ENCODE measurements at regions not wholly inside any gene's neighbourhood (a gene's known extent, or its start where the extent isn't known, plus 50 kb on each side); places are given as distances from the start of the nearest gene placed in this dataset.
A peak's percentile ranks its signal among the peaks of the same experiment; 100 is the strongest.
"Not testable (repeated sequence)": the region's sequence is repeated elsewhere in the genome, so short reads cannot be mapped to it uniquely, and the experiment has no call there.

GRCh38 chr1:191498318-191498717, 659.9 kb upstream of the RGS18 start:
- ChIA-PET CTCF (no interaction called here), POLR2A (no interaction called here)
- Histone ChIP-seq H3K4me1 (ENCODE audit: control extremely low read depth in 1 of 4, control insufficient read depth in 4 of 4, insufficient read depth in 4 of 4, low read length in 3 of 4) (peaks cover 0 to 1% (median 0%) of the 10 kb centered on the region in 4 experiments), H3K4me3 (ENCODE audit: control insufficient read depth in 1 of 7, extremely low read depth in 1 of 7, insufficient read depth in 4 of 7, low read depth in 2 of 7, low read length in 6 of 7) (no peak overlapping the region), H3K27me3 (replicated peaks in 2 of 5; ENCODE audit: control insufficient read depth in 4 of 5, insufficient read depth in 5 of 5, low read length in 4 of 5) (no peaks in the 10 kb centered on the region), H3K9me3 (ENCODE audit: control extremely low read depth in 1 of 5, control insufficient read depth in 4 of 5, insufficient read depth in 2 of 5, low read depth in 1 of 5, low read length in 4 of 5) (no peaks in the 10 kb centered on the region), H3K27ac (ENCODE audit: insufficient read depth in 1 of 2, low read depth in 1 of 2, low read length in 2 of 2, poor library complexity in 1 of 2, severe bottlenecking in 2 of 2) (no peak overlapping the region), H3K36me3 (ENCODE audit: control insufficient read depth in 4 of 4, insufficient read depth in 4 of 4, low read length in 3 of 4) (no peaks in the 10 kb centered on the region)
- peak; percentile 2 to 47 (median 43) for DNase-seq

GRCh38 chr1:191498825-191499224, 659.4 kb upstream of the RGS18 start:
- Histone ChIP-seq H3K27me3 (replicated peaks in 2 of 5; ENCODE audit: control insufficient read depth in 4 of 5, insufficient read depth in 5 of 5, low read length in 4 of 5) (no peaks in the 10 kb centered on the region), H3K27ac (ENCODE audit: insufficient read depth in 1 of 2, low read depth in 1 of 2, low read length in 2 of 2, poor library complexity in 1 of 2, severe bottlenecking in 2 of 2) (no peak overlapping the region), H3K4me3 (ENCODE audit: control insufficient read depth in 1 of 7, extremely low read depth in 1 of 7, insufficient read depth in 4 of 7, low read depth in 2 of 7, low read length in 6 of 7) (no peak overlapping the region), H3K4me1 (ENCODE audit: control extremely low read depth in 1 of 4, control insufficient read depth in 4 of 4, insufficient read depth in 4 of 4, low read length in 3 of 4) (peaks cover 0 to 1% (median 0%) of the 10 kb centered on the region in 4 experiments), H3K36me3 (ENCODE audit: control insufficient read depth in 4 of 4, insufficient read depth in 4 of 4, low read length in 3 of 4) (no peaks in the 10 kb centered on the region), H3K9me3 (ENCODE audit: control extremely low read depth in 1 of 5, control insufficient read depth in 4 of 5, insufficient read depth in 2 of 5, low read depth in 1 of 5, low read length in 4 of 5) (no peaks in the 10 kb centered on the region)
- POLR2A ChIA-PET: no interaction called here
- WGBS (ENCODE audit: insufficient coverage): 92% methylated on average over 1 of the region's 3 CpGs
- CTCF ChIA-PET: no interaction called here
- DNase-seq: no peak

GRCh38 chr1:191504999-191505398, 653.3 kb upstream of the RGS18 start:
- ChIA-PET POLR2A (no interaction called here), CTCF (no interaction called here)
- Histone ChIP-seq H3K27ac (ENCODE audit: insufficient read depth in 1 of 2, low read depth in 1 of 2, low read length in 2 of 2, poor library complexity in 1 of 2, severe bottlenecking in 2 of 2) (no peak overlapping the region), H3K27me3 (replicated peaks in 2 of 5; ENCODE audit: control insufficient read depth in 4 of 5, insufficient read depth in 5 of 5, low read length in 4 of 5) (no peaks in the 10 kb centered on the region), H3K36me3 (ENCODE audit: control insufficient read depth in 4 of 4, insufficient read depth in 4 of 4, low read length in 3 of 4) (no peaks in the 10 kb centered on the region), H3K4me1 (ENCODE audit: control extremely low read depth in 1 of 4, control insufficient read depth in 4 of 4, insufficient read depth in 4 of 4, low read length in 3 of 4) (no peaks in the 10 kb centered on the region), H3K4me3 (ENCODE audit: control insufficient read depth in 1 of 7, extremely low read depth in 1 of 7, insufficient read depth in 4 of 7, low read depth in 2 of 7, low read length in 6 of 7) (no peak overlapping the region), H3K9me3 (ENCODE audit: control extremely low read depth in 1 of 5, control insufficient read depth in 4 of 5, insufficient read depth in 2 of 5, low read depth in 1 of 5, low read length in 4 of 5) (no peaks in the 10 kb centered on the region)
- DNase-seq: no peak

- CTCF ChIA-PET: no interaction called here
- Histone ChIP-seq H3K27ac (ENCODE audit: insufficient read depth in 1 of 2, low read depth in 1 of 2, low read length in 2 of 2, poor library complexity in 1 of 2, severe bottlenecking in 2 of 2) (no peak overlapping the region), H3K27me3 (replicated peaks in 2 of 5; ENCODE audit: control insufficient read depth in 4 of 5, insufficient read depth in 5 of 5, low read length in 4 of 5) (no peaks in the 10 kb centered on the region), H3K4me1 (ENCODE audit: control extremely low read depth in 1 of 4, control insufficient read depth in 4 of 4, insufficient read depth in 4 of 4, low read length in 3 of 4) (no peaks in the 10 kb centered on the region), H3K36me3 (ENCODE audit: control insufficient read depth in 4 of 4, insufficient read depth in 4 of 4, low read length in 3 of 4) (no peaks in the 10 kb centered on the region), H3K9me3 (ENCODE audit: control extremely low read depth in 1 of 5, control insufficient read depth in 4 of 5, insufficient read depth in 2 of 5, low read depth in 1 of 5, low read length in 4 of 5) (no peaks in the 10 kb centered on the region), H3K4me3 (ENCODE audit: control insufficient read depth in 1 of 7, extremely low read depth in 1 of 7, insufficient read depth in 4 of 7, low read depth in 2 of 7, low read length in 6 of 7) (no peak overlapping the region)
- POLR2A ChIA-PET: no interaction called here
- no CpG with 5 or more reads among the region's 2 CpGs for WGBS (ENCODE audit: insufficient coverage)
- DNase-seq: no peak
These were observed 650.0 kb upstream of the RGS18 start for GRCh38 chr1:191508239-191508638.

GRCh38 chr1:191511480-191511879, 646.8 kb upstream of the RGS18 start:
- H3K27me3 ChIP-seq (replicated peaks in 2 of 5; ENCODE audit: control insufficient read depth in 4 of 5, insufficient read depth in 5 of 5, low read length in 4 of 5); H3K9me3 ChIP-seq (ENCODE audit: control extremely low read depth in 1 of 5, control insufficient read depth in 4 of 5, insufficient read depth in 2 of 5, low read depth in 1 of 5, low read length in 4 of 5); DNase-seq; H3K27ac ChIP-seq (ENCODE audit: insufficient read depth in 1 of 2, low read depth in 1 of 2, low read length in 2 of 2, poor library complexity in 1 of 2, severe bottlenecking in 2 of 2); CTCF ChIA-PET; H3K36me3 ChIP-seq (ENCODE audit: control insufficient read depth in 4 of 4, insufficient read depth in 4 of 4, low read length in 3 of 4); POLR2A ChIA-PET; H3K4me1 ChIP-seq (ENCODE audit: control extremely low read depth in 1 of 4, control insufficient read depth in 4 of 4, insufficient read depth in 4 of 4, low read length in 3 of 4); H3K4me3 ChIP-seq (ENCODE audit: control insufficient read depth in 1 of 7, extremely low read depth in 1 of 7, insufficient read depth in 4 of 7, low read depth in 2 of 7, low read length in 6 of 7): not testable (repeated sequence)
- 93% methylated on average over 2 of the region's 3 CpGs for WGBS (ENCODE audit: insufficient coverage)

DNA sequence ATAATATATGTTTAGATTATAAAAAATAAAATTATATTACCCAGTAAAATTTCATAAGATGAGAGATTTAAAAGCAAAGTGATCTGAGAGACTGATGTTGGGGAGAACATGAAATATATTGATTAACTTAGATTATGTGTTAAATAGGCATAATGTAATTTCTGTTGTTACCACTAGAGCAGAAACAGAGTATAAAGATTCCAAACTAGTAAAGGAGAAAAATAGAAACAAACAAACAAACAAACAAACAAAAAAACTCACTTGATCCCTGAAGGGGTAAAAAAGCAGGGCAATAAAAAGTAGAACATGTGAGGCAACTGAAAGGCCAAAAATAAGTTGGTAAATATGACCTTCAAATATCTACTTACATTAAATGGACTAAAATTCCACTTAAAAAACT, 640.4 kb upstream of the RGS18 start:
- H3K27ac ChIP-seq (ENCODE audit: insufficient read depth in 1 of 2, low read depth in 1 of 2, low read length in 2 of 2, poor library complexity in 1 of 2, severe bottlenecking in 2 of 2): no peak overlapping the region
- no peak overlapping the region for H3K4me3 ChIP-seq (ENCODE audit: control insufficient read depth in 1 of 7, extremely low read depth in 1 of 7, insufficient read depth in 4 of 7, low read depth in 2 of 7, low read length in 6 of 7)
- peaks cover 0 to 4% (median 0%) of the 10 kb centered on the region in 5 experiments for H3K9me3 ChIP-seq (ENCODE audit: control extremely low read depth in 1 of 5, control insufficient read depth in 4 of 5, insufficient read depth in 2 of 5, low read depth in 1 of 5, low read length in 4 of 5)
- ChIA-PET CTCF (no interaction called here), POLR2A (no interaction called here)
- DNase-seq: no peak
- H3K36me3 ChIP-seq (ENCODE audit: control insufficient read depth in 4 of 4, insufficient read depth in 4 of 4, low read length in 3 of 4): no peaks in the 10 kb centered on the region
- no peaks in the 10 kb centered on the region for H3K4me1 ChIP-seq (ENCODE audit: control extremely low read depth in 1 of 4, control insufficient read depth in 4 of 4, insufficient read depth in 4 of 4, low read length in 3 of 4)
- H3K27me3 ChIP-seq (replicated peaks in 2 of 5; ENCODE audit: control insufficient read depth in 4 of 5, insufficient read depth in 5 of 5, low read length in 4 of 5): no peaks in the 10 kb centered on the region

- H3K4me1 ChIP-seq (ENCODE audit: control extremely low read depth in 1 of 4, control insufficient read depth in 4 of 4, insufficient read depth in 4 of 4, low read length in 3 of 4): no peaks in the 10 kb centered on the region
- H3K27ac ChIP-seq (ENCODE audit: insufficient read depth in 1 of 2, low read depth in 1 of 2, low read length in 2 of 2, poor library complexity in 1 of 2, severe bottlenecking in 2 of 2): no peak overlapping the region
- CTCF ChIA-PET: no interaction called here
- no peaks in the 10 kb centered on the region for H3K27me3 ChIP-seq (replicated peaks in 2 of 5; ENCODE audit: control insufficient read depth in 4 of 5, insufficient read depth in 5 of 5, low read length in 4 of 5)
- no peak overlapping the region for H3K4me3 ChIP-seq (ENCODE audit: control insufficient read depth in 1 of 7, extremely low read depth in 1 of 7, insufficient read depth in 4 of 7, low read depth in 2 of 7, low read length in 6 of 7)
- no peaks in the 10 kb centered on the region for H3K9me3 ChIP-seq (ENCODE audit: control extremely low read depth in 1 of 5, control insufficient read depth in 4 of 5, insufficient read depth in 2 of 5, low read depth in 1 of 5, low read length in 4 of 5)
- DNase-seq: no peak
- no peaks in the 10 kb centered on the region for H3K36me3 ChIP-seq (ENCODE audit: control insufficient read depth in 4 of 4, insufficient read depth in 4 of 4, low read length in 3 of 4)
- POLR2A ChIA-PET: no interaction called here
These were observed 638.7 kb upstream of the RGS18 start for GRCh38 chr1:191519519-191519918.

DNA sequence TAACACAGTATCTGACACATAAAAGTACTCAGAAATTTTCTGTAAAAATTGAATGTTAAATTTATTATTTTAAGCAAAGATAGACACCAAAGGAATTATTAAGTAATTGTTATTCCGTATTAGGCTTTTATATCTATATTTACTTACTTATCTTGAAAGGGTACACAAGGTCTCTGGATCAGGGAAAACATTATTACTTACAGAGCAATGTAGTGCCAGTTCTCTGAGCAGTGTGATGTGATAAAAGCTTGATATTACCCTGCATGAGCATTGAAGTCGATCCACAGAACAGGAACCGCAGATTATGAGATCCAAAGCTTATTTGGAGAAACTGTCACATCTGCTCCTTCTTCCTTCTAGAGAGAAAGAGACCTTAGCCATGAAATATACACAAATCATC, 637.9 kb upstream of the RGS18 start:
- H3K36me3 ChIP-seq (ENCODE audit: control insufficient read depth in 4 of 4, insufficient read depth in 4 of 4, low read length in 3 of 4): no peaks in the 10 kb centered on the region
- CTCF ChIA-PET: no interaction called here
- no peaks in the 10 kb centered on the region for H3K4me1 ChIP-seq (ENCODE audit: control extremely low read depth in 1 of 4, control insufficient read depth in 4 of 4, insufficient read depth in 4 of 4, low read length in 3 of 4)
- DNase-seq: no peak
- WGBS (ENCODE audit: insufficient coverage): no CpG with 5 or more reads among the region's 3 CpGs
- no peaks in the 10 kb centered on the region for H3K9me3 ChIP-seq (ENCODE audit: control extremely low read depth in 1 of 5, control insufficient read depth in 4 of 5, insufficient read depth in 2 of 5, low read depth in 1 of 5, low read length in 4 of 5)
- H3K27me3 ChIP-seq (replicated peaks in 2 of 5; ENCODE audit: control insufficient read depth in 4 of 5, insufficient read depth in 5 of 5, low read length in 4 of 5): no peaks in the 10 kb centered on the region
- H3K27ac ChIP-seq (ENCODE audit: insufficient read depth in 1 of 2, low read depth in 1 of 2, low read length in 2 of 2, poor library complexity in 1 of 2, severe bottlenecking in 2 of 2): no peak overlapping the region
- no peak overlapping the region for H3K4me3 ChIP-seq (ENCODE audit: control insufficient read depth in 1 of 7, extremely low read depth in 1 of 7, insufficient read depth in 4 of 7, low read depth in 2 of 7, low read length in 6 of 7)
- POLR2A ChIA-PET: no interaction called here
